ENCODE measurements at regions not wholly inside any gene's neighbourhood (a gene's known extent, or its start where the extent isn't known, plus 50 kb on each side); places are given as distances from the start of the nearest gene placed in this dataset.
A peak's percentile ranks its signal among the peaks of the same experiment; 100 is the strongest.

DNA sequence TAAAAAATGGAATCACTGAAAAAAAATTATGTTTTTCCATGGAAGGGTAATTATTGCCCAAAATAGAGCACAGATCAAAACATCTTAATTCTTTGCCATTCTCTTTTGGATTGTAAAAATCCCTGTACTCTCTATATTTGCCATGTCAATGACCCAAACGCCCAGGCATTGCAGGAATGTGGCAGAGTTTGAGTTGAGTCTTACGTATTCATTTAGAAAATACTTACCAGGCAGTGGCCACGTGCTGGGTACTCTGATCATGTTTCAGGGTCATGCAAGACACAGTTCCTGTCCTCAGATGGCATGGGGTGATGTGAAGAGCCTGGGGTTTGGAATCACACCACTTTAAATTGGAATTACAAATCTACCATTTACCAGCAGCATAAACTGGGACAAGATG, 267.7 kb downstream of the ABCC12 start:
- no TSS peak for BruUV-seq (replicated peaks)
- POLR2A ChIA-PET: no interaction called here
- DNase-seq (ENCODE audit: low spot score): peak; percentile 75
- in situ Hi-C loops (cut with HindIII; ENCODE audit: extremely low pct_ligation_motif_present, low pct_unique_long_range_greater_than_20kb): no loop called here
- no peak for FAIRE-seq
- CTCF ChIA-PET (ENCODE audit: low intra/inter-chr PET ratio, low total read pairs): no interaction called here
- no peak overlapping the region for H3K4me3 ChIP-seq (replicated peaks in 1 of 3; ENCODE audit: insufficient read depth in 1 of 3, low read depth in 2 of 3, low read length in 3 of 3)
- intact Hi-C loops (cut with micrococcal nuclease; ENCODE audit: unreplicated experiment): no loop called here
- 0% methylated on average over 3 of the region's 3 CpGs for WGBS (ENCODE audit: low lambda C conversion rate)
- H3K27me3 ChIP-seq (ENCODE audit: control insufficient read depth in 1 of 2, insufficient read depth in 2 of 2, low read length in 2 of 2): no peaks in the 10 kb centered on the region; a peak in 1 of 5 replicates
- no peak overlapping the region for H3K27ac ChIP-seq (ENCODE audit: extremely low read length, insufficient read depth, low read length)
- peaks cover 23% of the 10 kb centered on the region for H3K4me1 ChIP-seq (ENCODE audit: insufficient read depth, low read length)
- H3K36me3 ChIP-seq (replicated peaks in 1 of 2; ENCODE audit: control insufficient read depth in 1 of 2, insufficient read depth in 2 of 2, low read length in 2 of 2): no peaks in the 10 kb centered on the region
- no peaks in the 10 kb centered on the region for H3K79me2 ChIP-seq (ENCODE audit: insufficient read depth, low read length)
- H3K9ac ChIP-seq (ENCODE audit: insufficient read depth, low read depth, low read length): no peak overlapping the region
- H3K4me2 ChIP-seq (ENCODE audit: low read depth, low read length): no peak overlapping the region; the same call in 1 of the 2 replicates
- H3K9me3 ChIP-seq (ENCODE audit: low read length): no peaks in the 10 kb centered on the region
- H2AFZ ChIP-seq (ENCODE audit: low read length): no peak overlapping the region
- ATAC-seq: peak; percentile 93
- no peaks in the 10 kb centered on the region for H4K20me1 ChIP-seq (ENCODE audit: insufficient read depth, low read length)
- TF ChIP-seq PHF21A (CRISPR knock-in tag; IDR thresholded peaks at IDR 0.05) (peak; percentile 50; the same call in 1 of the 2 replicates), CBX2 (IDR thresholded peaks at IDR 0.05; ENCODE audit: low read depth, low read length) (no peak), CBX2 (CRISPR knock-in tag; IDR thresholded peaks at IDR 0.05; ENCODE audit: low read depth) (no peak), ZNF326 (CRISPR knock-in tag; IDR thresholded peaks at IDR 0.05; ENCODE audit: borderline replicate concordance) (no peak), SAP130 (CRISPR knock-in tag; IDR thresholded peaks at IDR 0.05; ENCODE audit: low read depth) (peak; percentile 65), SOX6 (IDR thresholded peaks at IDR 0.05) (no peak), SOX6 (CRISPR knock-in tag; IDR thresholded peaks at IDR 0.05) (peak; percentile 32; the same call in 1 of the 2 replicates), ZNF770 (CRISPR knock-in tag; IDR thresholded peaks at IDR 0.05) (0 out of 2 replicates have a peak, but pooled peaks have one; percentile 7), TFE3 (CRISPR knock-in tag; IDR thresholded peaks at IDR 0.05) (peak; percentile 66; the same call in 1 of the 2 replicates), TCF7 (IDR thresholded peaks at IDR 0.05; ENCODE audit: low read depth) (peak; percentile 11; the same call in 1 of the 2 replicates), ZNF572 (CRISPR knock-in tag; IDR thresholded peaks at IDR 0.05) (no peak), BHLHE40 (IDR thresholded peaks at IDR 0.05; ENCODE audit: low read length) (peak; percentile 85), DNMT1 (CRISPR knock-in tag; IDR thresholded peaks at IDR 0.05) (no peak), POLR2G (IDR thresholded peaks at IDR 0.05; ENCODE audit: low read depth, low read length) (no peak), SOX13 (IDR thresholded peaks at IDR 0.05) (no peak), SOX13 (CRISPR knock-in tag; conservative IDR thresholded peaks at IDR 0.05 in 1 of 2, IDR thresholded peaks at IDR 0.05 in 1 of 2) (peak in 1 of 2 experiments; percentile 41; a peak in 1 of 4 replicates), NR2F1 (CRISPR knock-in tag; IDR thresholded peaks at IDR 0.05) (peak in 1 of 2 experiments; percentile 39; a peak in 1 of 4 replicates), ZFP36L2 (CRISPR knock-in tag; IDR thresholded peaks at IDR 0.05) (no peak), WIZ (CRISPR knock-in tag; IDR thresholded peaks at IDR 0.05) (0 out of 2 replicates have a peak, but pooled peaks have one; percentile 26), MAX (IDR thresholded peaks at IDR 0.05) (peak; percentile 51; the same call in 1 of the 2 replicates), AGO2 (optimal IDR thresholded peaks at IDR 0.05; ENCODE audit: low read depth, low read length) (no peak), SMAD1 (CRISPR knock-in tag; IDR thresholded peaks at IDR 0.05; ENCODE audit: borderline replicate concordance, low read depth) (no peak), GABPA (IDR thresholded peaks at IDR 0.05; ENCODE audit: low read depth, low read length) (no peak), GABPA (CRISPR knock-in tag; IDR thresholded peaks at IDR 0.05; ENCODE audit: low read depth) (peak; percentile 38), FOSL2 (CRISPR knock-in tag; IDR thresholded peaks at IDR 0.05) (peak; percentile 82), MED1 (CRISPR knock-in tag; IDR thresholded peaks at IDR 0.05) (peak; percentile 71)
